Adrenal gland (tissue), 5 donors: ENCODE measurements at regions not wholly inside any gene's neighbourhood (a gene's known extent, or its start where the extent isn't known, plus 50 kb on each side); places are given as distances from the start of the nearest gene placed in this dataset.

Experiments
- POLR2A ChIP-seq, 2 donors: fragments of 450-650 bp; IDR thresholded peaks; one replicate each; pipeline ENCODE4 v1.6.1; 2017; ENCODE audit warnings: antibody characterized with exemption in 2 of 2, mild to moderate bottlenecking in 2 of 2, moderate library complexity in 1 of 2
- TF ChIP-seq, protein P1 (sequence below), 6 experiments: fragments of 450-650 bp in 4 of 6; fragments of 200-600 bp in 2 of 6; sonication (generic) in 1 of 6; IDR thresholded peaks; 1 replicate in 5 of 6; 2 replicates in 1 of 6; pipeline versions ENCODE4 v1.5.1 to v1.8.0; 2016 to 2021; ENCODE audit warnings: antibody characterized with exemption in 6 of 6, mild to moderate bottlenecking in 2 of 6, moderate library complexity in 1 of 6
- donor health status: DM: no; HTN: no; CAD: no.

DNA sequence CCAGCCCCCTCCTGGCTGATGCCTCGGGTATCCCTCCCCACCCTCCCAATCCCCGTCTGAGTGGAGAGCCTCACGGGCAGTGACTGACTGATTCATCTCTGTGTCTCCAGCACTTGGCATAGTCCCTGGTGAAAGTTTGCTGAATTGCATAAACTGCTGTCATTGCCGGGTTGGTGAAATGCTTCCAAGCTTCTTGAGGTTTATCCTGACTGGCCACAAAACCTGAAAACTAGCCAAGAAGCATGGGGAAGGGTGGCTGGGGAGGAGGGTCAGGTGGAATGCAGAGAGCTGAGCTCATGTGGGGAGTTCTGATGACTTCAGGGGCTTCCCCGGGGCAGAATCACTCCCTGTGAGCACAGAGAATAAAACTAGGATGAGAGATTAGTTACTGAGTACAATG lies 56.9 kb upstream of the GGTA1 start:
- TF ChIP-seq, protein P1, sequence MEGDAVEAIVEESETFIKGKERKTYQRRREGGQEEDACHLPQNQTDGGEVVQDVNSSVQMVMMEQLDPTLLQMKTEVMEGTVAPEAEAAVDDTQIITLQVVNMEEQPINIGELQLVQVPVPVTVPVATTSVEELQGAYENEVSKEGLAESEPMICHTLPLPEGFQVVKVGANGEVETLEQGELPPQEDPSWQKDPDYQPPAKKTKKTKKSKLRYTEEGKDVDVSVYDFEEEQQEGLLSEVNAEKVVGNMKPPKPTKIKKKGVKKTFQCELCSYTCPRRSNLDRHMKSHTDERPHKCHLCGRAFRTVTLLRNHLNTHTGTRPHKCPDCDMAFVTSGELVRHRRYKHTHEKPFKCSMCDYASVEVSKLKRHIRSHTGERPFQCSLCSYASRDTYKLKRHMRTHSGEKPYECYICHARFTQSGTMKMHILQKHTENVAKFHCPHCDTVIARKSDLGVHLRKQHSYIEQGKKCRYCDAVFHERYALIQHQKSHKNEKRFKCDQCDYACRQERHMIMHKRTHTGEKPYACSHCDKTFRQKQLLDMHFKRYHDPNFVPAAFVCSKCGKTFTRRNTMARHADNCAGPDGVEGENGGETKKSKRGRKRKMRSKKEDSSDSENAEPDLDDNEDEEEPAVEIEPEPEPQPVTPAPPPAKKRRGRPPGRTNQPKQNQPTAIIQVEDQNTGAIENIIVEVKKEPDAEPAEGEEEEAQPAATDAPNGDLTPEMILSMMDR (IDR thresholded peaks at IDR 0.05) = no peak
- TF ChIP-seq POLR2A (IDR thresholded peaks at IDR 0.05) = peak in 1 of 2 donors; percentile 47
